Lower lobe of right lung (tissue), 2 donors: ENCODE measurements at regions not wholly inside any gene's neighbourhood (a gene's known extent, or its start where the extent isn't known, plus 50 kb on each side); places are given as distances from the start of the nearest gene placed in this dataset.

ENCODE experiments used
- ATAC-seq, 2 donors: fragments of 200-7000 bp; cut with Tn5 transposase; one replicate each; pipeline ENCODE4 v1.9.1; 2020 to 2022; ENCODE audit warnings: mild to moderate bottlenecking in 2 of 2, moderate library complexity in 2 of 2
- DNase-seq: peaks from one replicate; pipeline ENCODE4 v3.0.0-alpha.2; 2020
- H3K27ac ChIP-seq: fragments of 200-600 bp; one replicate; pipeline ENCODE4 v1.8.0; 2022
- H3K27me3 ChIP-seq: fragments of 200-600 bp; one replicate; pipeline ENCODE4 v1.8.0; 2022; ENCODE audit warnings: low read depth
- H3K36me3 ChIP-seq: fragments of 200-600 bp; one replicate; pipeline ENCODE4 v1.8.0; 2022; ENCODE audit warnings: mild to moderate bottlenecking
- H3K4me1 ChIP-seq: fragments of 200-600 bp; one replicate; pipeline ENCODE4 v1.8.0; 2022
- H3K4me3 ChIP-seq: fragments of 200-600 bp; one replicate; pipeline ENCODE4 v1.8.0; 2022; ENCODE audit warnings: mild to moderate bottlenecking
- H3K9me3 ChIP-seq: fragments of 200-600 bp; one replicate; pipeline ENCODE4 v1.8.0; 2022
- intact Hi-C: fragments of 100-400 bp; cut with DNase I; formaldehyde crosslinking; loops from one replicate; pipeline ENCODE4 v1.11.0; 2022
- TF ChIP-seq, protein P1 (sequence below): fragments of 200-600 bp; IDR thresholded peaks from one replicate; pipeline ENCODE4 v1.8.0; 2022; ENCODE audit warnings: antibody characterized with exemption, mild to moderate bottlenecking
- donor health status: DM: no; HTN: yes; CAD: no; lungs with severe emphysema.

DNA sequence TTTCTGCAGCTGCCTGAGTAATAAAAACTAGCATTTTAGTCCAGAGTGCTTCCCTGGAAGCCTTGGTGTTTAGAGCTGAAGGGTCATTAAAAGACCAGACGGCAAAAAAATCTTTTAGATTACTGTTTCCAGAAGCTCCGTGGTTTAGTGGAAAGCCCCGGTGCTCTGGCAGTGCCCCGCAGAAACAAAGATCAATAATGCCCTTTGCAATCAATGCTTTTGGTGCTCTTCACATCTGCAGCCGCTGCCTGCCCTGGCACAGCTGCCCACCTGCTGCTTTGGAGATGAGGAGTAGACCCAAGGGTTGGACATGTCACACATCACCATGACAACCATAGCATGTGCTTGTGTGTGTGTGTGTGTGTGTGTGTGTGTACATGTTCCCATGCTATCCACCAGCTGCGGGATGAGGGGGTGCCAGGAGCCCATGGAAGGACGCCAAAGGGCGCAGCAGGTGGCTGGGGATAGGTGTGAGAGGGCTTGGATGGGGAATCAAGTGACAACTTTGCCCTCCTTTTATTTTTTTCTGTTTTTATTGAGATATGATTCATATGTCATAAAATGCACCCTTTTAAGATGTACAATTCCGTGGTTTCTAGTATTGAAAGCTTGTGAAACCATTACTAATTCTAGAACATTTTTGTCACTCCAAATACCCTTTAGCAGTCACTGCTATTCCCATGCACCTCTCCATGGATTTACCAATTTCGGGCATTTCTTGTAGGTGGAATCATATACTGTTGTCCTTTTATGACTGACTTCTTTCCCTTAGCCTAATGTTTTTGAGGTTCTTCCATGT is 75.7 kb upstream of the KLHL25 start:
- peaks cover 10% of the 10 kb centered on the region for H3K27me3 ChIP-seq
- ATAC-seq (no peak), DNase-seq (no peak)
- H3K9me3 ChIP-seq, result no peaks in the 10 kb centered on the region
- no peaks in the 10 kb centered on the region for H3K36me3 ChIP-seq
- TF ChIP-seq, protein P1, sequence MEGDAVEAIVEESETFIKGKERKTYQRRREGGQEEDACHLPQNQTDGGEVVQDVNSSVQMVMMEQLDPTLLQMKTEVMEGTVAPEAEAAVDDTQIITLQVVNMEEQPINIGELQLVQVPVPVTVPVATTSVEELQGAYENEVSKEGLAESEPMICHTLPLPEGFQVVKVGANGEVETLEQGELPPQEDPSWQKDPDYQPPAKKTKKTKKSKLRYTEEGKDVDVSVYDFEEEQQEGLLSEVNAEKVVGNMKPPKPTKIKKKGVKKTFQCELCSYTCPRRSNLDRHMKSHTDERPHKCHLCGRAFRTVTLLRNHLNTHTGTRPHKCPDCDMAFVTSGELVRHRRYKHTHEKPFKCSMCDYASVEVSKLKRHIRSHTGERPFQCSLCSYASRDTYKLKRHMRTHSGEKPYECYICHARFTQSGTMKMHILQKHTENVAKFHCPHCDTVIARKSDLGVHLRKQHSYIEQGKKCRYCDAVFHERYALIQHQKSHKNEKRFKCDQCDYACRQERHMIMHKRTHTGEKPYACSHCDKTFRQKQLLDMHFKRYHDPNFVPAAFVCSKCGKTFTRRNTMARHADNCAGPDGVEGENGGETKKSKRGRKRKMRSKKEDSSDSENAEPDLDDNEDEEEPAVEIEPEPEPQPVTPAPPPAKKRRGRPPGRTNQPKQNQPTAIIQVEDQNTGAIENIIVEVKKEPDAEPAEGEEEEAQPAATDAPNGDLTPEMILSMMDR, result no peak
- no peak overlapping the region for H3K4me3 ChIP-seq
- H3K27ac ChIP-seq, result no peak overlapping the region
- H3K4me1 ChIP-seq, result no peaks in the 10 kb centered on the region
- intact Hi-C loops, result no loop called here

DNA sequence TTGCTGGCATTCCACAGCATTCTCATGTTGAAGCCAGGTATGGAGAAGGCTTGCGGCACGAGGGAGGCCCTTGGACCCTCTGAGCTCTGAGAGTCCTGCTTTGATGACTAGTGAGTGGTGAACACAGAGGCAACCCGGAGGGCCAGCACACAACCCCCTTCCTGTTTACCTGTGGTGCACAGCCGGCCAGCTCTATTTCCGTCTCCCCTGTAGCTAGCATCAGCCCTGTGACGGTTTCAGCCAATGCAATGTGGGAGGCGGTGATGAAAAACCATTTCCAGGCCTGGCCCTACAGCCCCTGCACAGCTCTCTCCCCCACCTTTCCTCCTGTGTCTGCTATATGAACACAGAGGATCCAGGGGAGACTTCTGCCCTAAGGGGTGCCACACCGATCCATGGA is 76.8 kb upstream of the KLHL25 start:
- intact Hi-C loops, result no loop called here

DNA sequence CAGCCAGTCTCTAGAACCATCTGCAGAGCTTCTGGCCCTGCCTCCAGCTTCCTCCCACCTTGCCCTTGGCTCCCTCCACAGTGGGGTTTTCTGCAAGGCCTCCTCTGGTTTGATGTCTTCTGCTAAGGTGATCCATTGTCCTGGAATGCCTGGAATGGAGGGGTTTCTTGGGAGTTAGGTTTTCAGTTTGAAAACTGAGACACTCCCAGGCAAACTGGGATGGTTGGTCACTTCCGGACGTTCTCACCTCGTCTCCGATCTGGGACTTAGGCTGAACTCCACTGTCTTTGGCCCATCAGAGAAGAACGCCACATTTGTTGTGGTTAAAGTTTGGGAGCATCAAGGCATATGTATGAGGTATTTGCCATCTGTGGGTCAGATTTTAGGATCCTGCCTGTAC is 77.4 kb upstream of the KLHL25 start:
- intact Hi-C loops, result no loop called here
- no peak overlapping the region for H3K27ac ChIP-seq
- no peak overlapping the region for H3K4me3 ChIP-seq
- no peak for ATAC-seq
- no peaks in the 10 kb centered on the region for H3K9me3 ChIP-seq
- no peaks in the 10 kb centered on the region for H3K4me1 ChIP-seq
- no peak for DNase-seq
- no peaks in the 10 kb centered on the region for H3K36me3 ChIP-seq
- H3K27me3 ChIP-seq, result peaks cover 15% of the 10 kb centered on the region
- TF ChIP-seq, protein P1, result no peak

More for the DNA sequence above, 76.8 kb upstream of the KLHL25 start:
- H3K27me3 ChIP-seq, result peaks cover 14% of the 10 kb centered on the region
- H3K4me1 ChIP-seq, result no peaks in the 10 kb centered on the region
- DNase-seq (no peak), ATAC-seq (no peak)
- no peak overlapping the region for H3K4me3 ChIP-seq
- no peaks in the 10 kb centered on the region for H3K36me3 ChIP-seq
- H3K9me3 ChIP-seq, result no peaks in the 10 kb centered on the region
- TF ChIP-seq, protein P1, result no peak
- H3K27ac ChIP-seq, result no peak overlapping the region

DNA sequence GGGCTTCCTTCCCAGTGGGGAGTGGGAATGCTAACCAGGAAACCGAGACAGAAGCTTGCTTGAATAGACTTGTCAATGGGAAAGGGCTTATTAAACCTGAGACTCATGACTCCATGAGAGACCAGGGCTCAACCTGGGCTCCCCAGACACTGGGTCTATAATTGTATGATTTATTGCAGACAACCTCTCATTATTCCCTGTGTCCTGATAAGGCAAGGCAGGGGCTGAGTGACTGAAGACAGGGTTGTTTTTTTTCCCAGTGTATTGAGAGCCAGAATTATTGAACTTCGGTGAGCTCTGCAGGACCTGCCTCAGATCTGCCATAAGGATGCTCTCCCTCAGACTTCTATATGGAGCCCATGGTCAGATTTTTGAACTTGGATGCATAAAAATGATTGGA is 79.5 kb upstream of the KLHL25 start:
- H3K4me1 ChIP-seq, result no peaks in the 10 kb centered on the region
- peaks cover 15% of the 10 kb centered on the region for H3K27me3 ChIP-seq
- TF ChIP-seq, protein P1, result no peak
- H3K4me3 ChIP-seq, result no peak overlapping the region
- intact Hi-C loops, result no loop called here
- H3K9me3 ChIP-seq, result no peaks in the 10 kb centered on the region
- DNase-seq (no peak), ATAC-seq (no peak)
- no peaks in the 10 kb centered on the region for H3K36me3 ChIP-seq
- H3K27ac ChIP-seq, result no peak overlapping the region

DNA sequence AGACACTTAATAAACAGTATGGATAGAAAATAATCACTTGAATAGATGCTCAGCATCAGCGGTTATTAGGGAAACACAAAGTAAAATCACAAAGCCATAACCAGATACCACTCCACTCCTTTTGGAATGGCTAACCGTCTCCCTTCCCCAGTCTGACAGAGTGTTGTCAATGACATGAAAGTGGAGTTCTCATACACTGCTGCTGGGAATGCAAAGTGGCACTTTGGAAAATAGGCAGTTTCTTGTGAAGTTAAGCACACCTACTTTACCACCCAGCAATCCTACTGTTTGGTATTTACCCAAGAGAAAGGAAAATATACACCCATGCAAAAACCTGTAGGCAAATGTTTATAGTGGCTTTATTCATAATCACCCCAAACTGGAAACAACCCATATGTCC is 81.0 kb upstream of the KLHL25 start:
- DNase-seq (no peak), ATAC-seq (peak in 1 of 2 donors; percentile 41)
- Histone ChIP-seq H3K4me1 (no peaks in the 10 kb centered on the region), H3K4me3 (no peak overlapping the region), H3K27ac (no peak overlapping the region), H3K9me3 (no peaks in the 10 kb centered on the region), H3K36me3 (no peaks in the 10 kb centered on the region), H3K27me3 (peaks cover 15% of the 10 kb centered on the region)
- TF ChIP-seq, protein P1, result no peak
- intact Hi-C loops, result no loop called here
